Neuronal stem cell (in vitro differentiated cells): ENCODE measurements at regions not wholly inside any gene's neighbourhood (a gene's known extent, or its start where the extent isn't known, plus 50 kb on each side); places are given as distances from the start of the nearest gene placed in this dataset.

Experiments
- DNase-seq: peaks from one replicate; pipeline ENCODE4 v3.0.0-alpha.2; 2013; ENCODE audit warnings: low spot score
- H2AFZ ChIP-seq: one replicate; pipeline ENCODE4 v1.6.1; 2013; ENCODE audit warnings: mild to moderate bottlenecking, low read length, inconsistent platforms
- H2AK5ac ChIP-seq: 2 replicates; pipeline ENCODE4 v1.6.1; 2013; ENCODE audit warnings: low read depth, mild to moderate bottlenecking, inconsistent platforms, low read length, moderate library complexity, mixed read lengths
- H2BK120ac ChIP-seq: 2 replicates; pipeline ENCODE4 v1.6.1; 2013; ENCODE audit warnings: low read depth, mild to moderate bottlenecking, inconsistent platforms, low read length, moderate library complexity, mixed read lengths
- H2BK12ac ChIP-seq: one replicate; pipeline ENCODE4 v1.6.1; 2013; ENCODE audit warnings: low read length, inconsistent platforms
- H2BK15ac ChIP-seq: 2 replicates; pipeline ENCODE4 v1.6.1; 2013; ENCODE audit warnings: mild to moderate bottlenecking, low read length, inconsistent platforms, mixed read lengths
- H2BK5ac ChIP-seq: one replicate; pipeline ENCODE4 v1.6.1; 2013; ENCODE audit warnings: inconsistent platforms, mild to moderate bottlenecking, low read length, moderate library complexity
- H3K14ac ChIP-seq: one replicate; pipeline ENCODE4 v1.6.1; 2013; ENCODE audit warnings: low read length, inconsistent platforms
- H3K18ac ChIP-seq: 2 replicates; pipeline ENCODE4 v1.6.1; 2013; ENCODE audit warnings: low read length, inconsistent platforms
- H3K23ac ChIP-seq: 2 replicates; pipeline ENCODE4 v1.6.1; 2013; ENCODE audit warnings: low read depth, mild to moderate bottlenecking, mixed read lengths, low read length, inconsistent platforms; ENCODE audit not compliant: poor library complexity
- H3K27ac ChIP-seq: replicated peaks from 3 replicates; pipeline ENCODE4 v1.5.1; 2013; ENCODE audit warnings: low read length, inconsistent platforms
- H3K27me3 ChIP-seq, 3 experiments: 2 replicates each; pipeline ENCODE4 v1.6.1; 2013; ENCODE audit warnings: low read length in 3 of 3, mild to moderate bottlenecking in 2 of 3, inconsistent platforms in 1 of 3, low read depth in 1 of 3, mixed read lengths in 1 of 3, moderate library complexity in 1 of 3; ENCODE audit not compliant: control insufficient read depth in 3 of 3, insufficient read depth in 3 of 3
- H3K36me3 ChIP-seq, 2 donors: replicated peaks in 1 of 2; 2 replicates each; pipeline ENCODE4 v1.6.1; 2013; ENCODE audit warnings: low read length in 2 of 2; ENCODE audit not compliant: control insufficient read depth in 2 of 2, insufficient read depth in 2 of 2
- H3K4ac ChIP-seq: 2 replicates; pipeline ENCODE4 v1.6.1; 2013; ENCODE audit warnings: inconsistent platforms, mild to moderate bottlenecking, low read length, moderate library complexity
- H3K4me1 ChIP-seq, 2 donors: 1 replicate in 1 of 2; 2 replicates in 1 of 2; pipeline ENCODE4 v1.6.1; 2013; ENCODE audit warnings: low read length in 2 of 2, low read depth in 1 of 2; ENCODE audit not compliant: control insufficient read depth in 2 of 2, insufficient read depth in 1 of 2
- H3K4me2 ChIP-seq: one replicate; pipeline ENCODE4 v1.6.1; 2013; ENCODE audit warnings: mild to moderate bottlenecking, low read length, inconsistent platforms; ENCODE audit not compliant: insufficient read depth, poor library complexity, severe bottlenecking
- H3K4me3 ChIP-seq, 2 donors: 2 replicates each; pipeline ENCODE4 v1.5.1; 2013; ENCODE audit warnings: low read length in 2 of 2, mild to moderate bottlenecking in 2 of 2, inconsistent platforms in 1 of 2, moderate library complexity in 1 of 2
- H3K79me1 ChIP-seq: one replicate; pipeline ENCODE4 v1.6.1; 2013; ENCODE audit warnings: low read depth, mild to moderate bottlenecking, inconsistent platforms, low read length, moderate library complexity
- H3K9ac ChIP-seq: one replicate; pipeline ENCODE4 v1.6.1; 2013; ENCODE audit warnings: mild to moderate bottlenecking, low read depth, low read length, inconsistent platforms; ENCODE audit not compliant: poor library complexity
- H3K9me3 ChIP-seq, 2 donors: replicated peaks in 1 of 2; 2 replicates each; pipeline versions ENCODE3 to v1.6.1; 2013; ENCODE audit warnings: low read length in 2 of 2, mild to moderate bottlenecking in 2 of 2, inconsistent platforms in 1 of 2, low read depth in 1 of 2, mixed read lengths in 1 of 2, moderate library complexity in 1 of 2; ENCODE audit not compliant: control insufficient read depth in 2 of 2, insufficient read depth in 1 of 2
- H4K8ac ChIP-seq: one replicate; pipeline ENCODE4 v1.6.1; 2013; ENCODE audit warnings: low read depth, mild to moderate bottlenecking, inconsistent platforms, low read length, moderate library complexity
- H4K91ac ChIP-seq: one replicate; pipeline ENCODE4 v1.6.1; 2013; ENCODE audit warnings: low read length, low read depth, mild to moderate bottlenecking, inconsistent platforms; ENCODE audit not compliant: poor library complexity
- WGBS, 2 donors: extraction: QIAGEN DNeasy Blood & Tissue Kit; methylation state at CpG; one replicate each; pipeline ENCODE4 v1.1.7; 2013; ENCODE audit warnings: missing lambda C conversion rate in 2 of 2, mixed read lengths in 1 of 2; ENCODE audit not compliant: insufficient read length in 2 of 2, insufficient replicate concordance in 1 of 2; ENCODE audit errors: extremely low coverage in 2 of 2; 5-methylcytosine and 5-hydroxymethylcytosine counted together

- Histone ChIP-seq H2BK12ac (no peak overlapping the region), H3K18ac (no peak overlapping the region), H3K9ac (no peak overlapping the region), H2AK5ac (no peak overlapping the region), H3K4me3 (peak overlapping the region in 1 of 2 donors; percentile 49), H3K14ac (no peak overlapping the region), H2BK15ac (no peak overlapping the region), H3K36me3 (no peaks in the 10 kb centered on the region), H3K4ac (no peak overlapping the region), H3K79me1 (peaks cover 2% of the 10 kb centered on the region), H4K91ac (no peak overlapping the region), H3K4me1 (no peaks in the 10 kb centered on the region), H2BK5ac (no peak overlapping the region), H4K8ac (no peak overlapping the region), H2AFZ (no peak overlapping the region), H3K4me2 (no peak overlapping the region), H2BK120ac (no peak overlapping the region), H3K27ac (no peak overlapping the region), H3K9me3 (peaks cover 0 to 83% of the 10 kb centered on the region in 2 donors), H3K27me3 (no peaks in the 10 kb centered on the region), H3K23ac (no peak overlapping the region)
- no CpG with 5 or more reads among the region's 22 CpGs for WGBS, 2 donors
- DNase-seq, result no peak
Observed at GRCh38 chr12:34602213-34602940, 580.1 kb downstream of the ALG10 start.

GRCh38 chr12:34603382-34604035 lies 581.2 kb downstream of the ALG10 start:
- no peak overlapping the region for H2BK5ac ChIP-seq
- H3K27me3 ChIP-seq, result no peaks in the 10 kb centered on the region
- no peak overlapping the region for H3K4me2 ChIP-seq
- no peak overlapping the region for H3K27ac ChIP-seq
- no peaks in the 10 kb centered on the region for H3K36me3 ChIP-seq
- H4K8ac ChIP-seq, result no peak overlapping the region
- H3K4me1 ChIP-seq, result no peaks in the 10 kb centered on the region
- H3K23ac ChIP-seq, result no peak overlapping the region
- H4K91ac ChIP-seq, result no peak overlapping the region
- DNase-seq, result no peak
- peaks cover 0 to 77% of the 10 kb centered on the region in 2 donors for H3K9me3 ChIP-seq
- H3K9ac ChIP-seq, result no peak overlapping the region
- no peak overlapping the region for H3K4me3 ChIP-seq
- peak overlapping the region; percentile 3 for H2AFZ ChIP-seq
- H3K4ac ChIP-seq, result no peak overlapping the region
- no peak overlapping the region for H2AK5ac ChIP-seq
- peaks cover 2% of the 10 kb centered on the region for H3K79me1 ChIP-seq
- H2BK120ac ChIP-seq, result no peak overlapping the region
- WGBS, 2 donors, result no CpG with 5 or more reads among the region's 21 CpGs
- no peak overlapping the region for H3K14ac ChIP-seq
- no peak overlapping the region for H3K18ac ChIP-seq
- no peak overlapping the region for H2BK12ac ChIP-seq
- H2BK15ac ChIP-seq, result no peak overlapping the region

GRCh38 chr12:34604227-34604626 lies 581.9 kb downstream of the ALG10 start:
- WGBS, 2 donors, result no CpG with 5 or more reads among the region's 7 CpGs
- Histone ChIP-seq H2AK5ac (no peak overlapping the region), H2BK15ac (no peak overlapping the region)

GRCh38 chr12:34604631-34605509 lies 582.6 kb downstream of the ALG10 start:
- DNase-seq, result no peak
- Histone ChIP-seq H4K91ac (no peak overlapping the region), H3K14ac (no peak overlapping the region), H3K4me1 (no peaks in the 10 kb centered on the region), H3K9ac (no peak overlapping the region), H3K4me2 (no peak overlapping the region), H3K9me3 (peaks cover 0 to 66% of the 10 kb centered on the region in 2 donors), H3K23ac (no peak overlapping the region), H2BK120ac (no peak overlapping the region), H3K36me3 (no peaks in the 10 kb centered on the region), H2BK12ac (no peak overlapping the region), H3K27me3 (no peaks in the 10 kb centered on the region), H2BK15ac (no peak overlapping the region), H2AK5ac (no peak overlapping the region), H3K27ac (no peak overlapping the region), H3K18ac (no peak overlapping the region), H4K8ac (no peak overlapping the region), H3K79me1 (peaks cover 2% of the 10 kb centered on the region), H3K4ac (no peak overlapping the region), H2AFZ (no peak overlapping the region), H2BK5ac (no peak overlapping the region), H3K4me3 (no peak overlapping the region)
- WGBS, 2 donors, result no CpG with 5 or more reads among the region's 37 CpGs

More at GRCh38 chr12:34604227-34604626, 581.9 kb downstream of the ALG10 start:
- H2AFZ ChIP-seq, result no peak overlapping the region
- H3K36me3 ChIP-seq, result no peaks in the 10 kb centered on the region
- H3K4ac ChIP-seq, result no peak overlapping the region
- no peak overlapping the region for H3K18ac ChIP-seq
- no peak overlapping the region for H3K14ac ChIP-seq
- H3K4me1 ChIP-seq, result no peaks in the 10 kb centered on the region
- DNase-seq, result no peak
- H2BK120ac ChIP-seq, result no peak overlapping the region
- H3K9me3 ChIP-seq, result peaks cover 0 to 72% of the 10 kb centered on the region in 2 donors
- H4K91ac ChIP-seq, result no peak overlapping the region
- H3K9ac ChIP-seq, result no peak overlapping the region
- H3K23ac ChIP-seq, result no peak overlapping the region
- H4K8ac ChIP-seq, result no peak overlapping the region
- no peak overlapping the region for H3K27ac ChIP-seq
- no peaks in the 10 kb centered on the region for H3K27me3 ChIP-seq
- H3K4me3 ChIP-seq, result no peak overlapping the region
- no peak overlapping the region for H2BK5ac ChIP-seq
- H3K4me2 ChIP-seq, result no peak overlapping the region
- H2BK12ac ChIP-seq, result no peak overlapping the region
- H3K79me1 ChIP-seq, result peaks cover 2% of the 10 kb centered on the region
